HEK293T (cell line): ENCODE measurements at regions not wholly inside any gene's neighbourhood (a gene's known extent, or its start where the extent isn't known, plus 50 kb on each side); places are given as distances from the start of the nearest gene placed in this dataset.
"Not testable (repeated sequence)": the region's sequence is repeated elsewhere in the genome, so short reads cannot be mapped to it uniquely, and the experiment has no call there.

Source experiments
- CTCF ChIA-PET: fragments of 350-600 bp; formaldehyde crosslinking; extraction: SDS; loops from one replicate; lab custom pipeline; 2021; ENCODE audit warnings: antibody characterized with exemption, inconsistent platforms; lab: Yijun Ruan, JAX
- POLR2A ChIA-PET: fragments of 350-600 bp; formaldehyde crosslinking; extraction: SDS; loops from one replicate; lab custom pipeline; 2020; ENCODE audit warnings: antibody characterized with exemption, inconsistent platforms; lab: Yijun Ruan, JAX
- DNase-seq: peaks from one replicate; pipeline ENCODE4 v3.0.0; 2012; ENCODE audit warnings: mixed read lengths; ENCODE audit errors: extremely low spot score
- ARNT ChIP-seq: fragments of 450-650 bp; IDR thresholded peaks from 2 replicates; pipeline ENCODE4 v1.6.1; 2017; ENCODE audit warnings: mild to moderate bottlenecking
- BHLHE40 ChIP-seq: fragments of 450-650 bp; IDR thresholded peaks from 2 replicates; pipeline ENCODE4 v1.6.1; 2016; ENCODE audit warnings: mild to moderate bottlenecking, moderate library complexity, borderline replicate concordance
- CTBP1 ChIP-seq: fragments of 450-650 bp; IDR thresholded peaks from 2 replicates; pipeline ENCODE4 v1.6.1; 2016; ENCODE audit warnings: borderline replicate concordance
- ELF4 ChIP-seq: fragments of 450-650 bp; IDR thresholded peaks from 2 replicates; pipeline ENCODE4 v1.6.1; 2017; ENCODE audit warnings: antibody characterized with exemption
- FOXA1 ChIP-seq: fragments of 450-650 bp; IDR thresholded peaks from 2 replicates; pipeline ENCODE4 v1.6.1; 2016; ENCODE audit warnings: mild to moderate bottlenecking
- FOXK2 ChIP-seq: fragments of 450-650 bp; IDR thresholded peaks from 2 replicates; pipeline ENCODE4 v1.6.1; 2016; ENCODE audit warnings: mild to moderate bottlenecking
- FOXM1 ChIP-seq: fragments of 450-650 bp; IDR thresholded peaks from 2 replicates; pipeline ENCODE4 v1.6.1; 2017; ENCODE audit warnings: mild to moderate bottlenecking, borderline replicate concordance
- HDGF ChIP-seq: fragments of 450-650 bp; IDR thresholded peaks from 2 replicates; pipeline ENCODE4 v1.6.1; 2017; ENCODE audit warnings: antibody characterized with exemption, borderline replicate concordance
- L3MBTL2 ChIP-seq: fragments of 450-650 bp; conservative IDR thresholded peaks from 2 replicates; pipeline ENCODE4 v1.6.1; 2016; ENCODE audit warnings: mild to moderate bottlenecking
- LEF1 ChIP-seq: fragments of 450-650 bp; IDR thresholded peaks from 2 replicates; pipeline ENCODE4 v1.6.1; 2017; ENCODE audit warnings: mild to moderate bottlenecking, borderline replicate concordance
- NFRKB ChIP-seq: fragments of 450-650 bp; IDR thresholded peaks from 2 replicates; pipeline ENCODE4 v1.6.1; 2016; ENCODE audit warnings: mild to moderate bottlenecking, moderate library complexity
- PKNOX1 ChIP-seq: fragments of 450-650 bp; IDR thresholded peaks from 2 replicates; pipeline ENCODE4 v1.6.1; 2016
- SP1 ChIP-seq: fragments of 450-650 bp; IDR thresholded peaks from 2 replicates; pipeline ENCODE4 v1.6.1; 2017
- SUZ12 ChIP-seq: fragments of 450-650 bp; IDR thresholded peaks from 2 replicates; pipeline ENCODE4 v1.6.1; 2016; ENCODE audit warnings: mild to moderate bottlenecking
- TARDBP ChIP-seq: fragments of 450-650 bp; IDR thresholded peaks from 2 replicates; pipeline ENCODE4 v1.6.1; 2016
- ZNF384 ChIP-seq: fragments of 450-650 bp; IDR thresholded peaks from 2 replicates; pipeline ENCODE4 v1.6.1; 2016

- ChIA-PET CTCF (no interaction called here), POLR2A (no interaction called here)
- no peak for TF ChIP-seq FOXA1
- TF ChIP-seq ELF4: no peak
- TF ChIP-seq FOXM1: no peak
- no peak for TF ChIP-seq BHLHE40
- no peak for TF ChIP-seq L3MBTL2
- no peak for DNase-seq
These were observed 117.6 kb downstream of the PLCE1 start for GRCh38 chr10:94111367-94111766.

GRCh38 chr10:94112321-94112720 lies 118.6 kb downstream of the PLCE1 start:
- no peak for DNase-seq
- CTCF ChIA-PET: no interaction called here
- POLR2A ChIA-PET: no interaction called here
- TF ChIP-seq FOXA1: no peak
- TF ChIP-seq HDGF: no peak
- TF ChIP-seq BHLHE40: no peak
- no peak for TF ChIP-seq ZNF384
- no peak for TF ChIP-seq FOXM1
- TF ChIP-seq L3MBTL2: no peak
- no peak for TF ChIP-seq ARNT
- no peak for TF ChIP-seq NFRKB
- TF ChIP-seq CTBP1: no peak
- no peak for TF ChIP-seq PKNOX1
- no peak for TF ChIP-seq SP1
- no peak for TF ChIP-seq LEF1
- TF ChIP-seq SUZ12: no peak
- no peak for TF ChIP-seq FOXK2
- TF ChIP-seq TARDBP: no peak
- no peak for TF ChIP-seq ELF4

- POLR2A ChIA-PET: no interaction called here
- DNase-seq: no peak
- CTCF ChIA-PET: no interaction called here
- TF ChIP-seq ZNF384 (no peak), PKNOX1 (no peak), CTBP1 (no peak), FOXM1 (no peak), LEF1 (no peak), FOXK2 (no peak)
These were observed 122.0 kb downstream of the PLCE1 start for GRCh38 chr10:94115725-94116124.

- CTCF ChIA-PET: no interaction called here
- no peak for TF ChIP-seq FOXA1
- no peak for TF ChIP-seq CTBP1
- TF ChIP-seq HDGF: no peak
- no peak for TF ChIP-seq ELF4
- no peak for TF ChIP-seq ARNT
- TF ChIP-seq PKNOX1: no peak
- TF ChIP-seq LEF1: no peak
- TF ChIP-seq NFRKB: no peak
- no peak for TF ChIP-seq TARDBP
- POLR2A ChIA-PET: interaction anchor here (0.6 kb wide), 1 partner anchor 429 kb away, joined by 4 read pairs; the partner anchor contains the start of gene HELLS
- DNase-seq: no peak
These were observed 123.1 kb downstream of the PLCE1 start for GRCh38 chr10:94116848-94117247.

GRCh38 chr10:94122211-94122610 lies 128.5 kb downstream of the PLCE1 start:
- no peak for DNase-seq
- no peak for TF ChIP-seq HDGF
- ChIA-PET POLR2A (no interaction called here), CTCF (no interaction called here)

- CTCF ChIA-PET: no interaction called here
- DNase-seq: no peak
- no peak for TF ChIP-seq SP1
- TF ChIP-seq NFRKB: no peak
- no peak for TF ChIP-seq BHLHE40
- no peak for TF ChIP-seq ELF4
- no peak for TF ChIP-seq HDGF
- no peak for TF ChIP-seq FOXM1
- TF ChIP-seq L3MBTL2: no peak
- no peak for TF ChIP-seq TARDBP
- no peak for TF ChIP-seq FOXA1
- TF ChIP-seq ZNF384: no peak
- no peak for TF ChIP-seq PKNOX1
- TF ChIP-seq SUZ12: no peak
- no peak for TF ChIP-seq ARNT
- TF ChIP-seq LEF1: no peak
- no peak for TF ChIP-seq CTBP1
- no peak for TF ChIP-seq FOXK2
- POLR2A ChIA-PET: no interaction called here
These were observed 129.7 kb downstream of the PLCE1 start for GRCh38 chr10:94123258-94123995.

- DNase-seq, CTCF ChIA-PET, POLR2A ChIA-PET: not testable (repeated sequence)
These were observed 130.4 kb downstream of the PLCE1 start for GRCh38 chr10:94124147-94124546.

- ChIA-PET CTCF (interaction anchor here (0.6 kb wide), 2 partner anchors 39 to 136 kb away, joined by 3 read pairs; no protein-coding TSS in a partner anchor), POLR2A (interaction anchor here (0.9 kb wide), 1 partner anchor 23 kb away, joined by 3 read pairs; no protein-coding TSS in a partner anchor)
- DNase-seq: not testable (repeated sequence)
These were observed 131.5 kb downstream of the PLCE1 start for GRCh38 chr10:94125268-94125667.
